ENCODE measurements at regions not wholly inside any gene's neighbourhood (a gene's known extent, or its start where the extent isn't known, plus 50 kb on each side); places are given as distances from the start of the nearest gene placed in this dataset.

DNA sequence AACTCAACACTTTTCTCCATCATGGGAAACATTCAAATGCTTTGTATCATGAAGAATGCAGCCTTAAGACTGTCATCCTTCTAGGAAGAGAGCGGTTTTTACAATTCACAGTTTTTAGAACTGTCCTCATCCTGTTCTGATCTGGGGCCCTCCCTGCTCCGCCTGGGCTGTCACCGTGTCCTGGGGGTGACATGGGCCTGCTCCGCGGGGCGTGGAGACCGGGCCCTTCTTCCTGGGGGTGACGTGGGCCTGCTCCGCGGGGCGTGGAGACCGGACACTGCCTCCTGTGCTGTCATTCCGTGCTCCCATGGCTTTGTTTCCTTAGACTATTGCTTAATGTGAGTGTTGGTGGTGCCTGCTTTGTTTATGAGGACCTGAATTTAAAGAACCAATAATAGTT is 122.8 kb downstream of the TMEM18 start:
- DNase-seq (ENCODE audit: low read depth in 2 of 2, low spot score in 1 of 2) = no peak

DNA sequence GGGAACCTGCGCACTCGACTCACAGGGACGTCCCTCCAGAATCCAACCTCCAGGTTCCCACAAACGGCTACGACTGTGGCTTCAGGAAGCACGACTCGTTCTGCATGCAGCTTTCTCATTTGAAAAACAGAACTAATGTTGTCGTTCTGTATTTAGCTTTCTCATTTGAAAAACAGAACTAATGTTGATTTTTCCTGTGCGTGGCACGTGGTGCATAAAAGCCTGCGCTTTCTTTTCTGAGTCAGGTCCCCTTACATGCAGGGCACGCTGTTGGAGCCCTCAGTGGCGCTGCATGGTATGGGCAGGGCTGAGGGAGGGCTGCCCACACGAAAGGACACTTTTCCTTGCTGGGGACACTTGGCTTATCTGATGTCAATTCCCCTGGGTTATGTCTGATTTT is 124.3 kb downstream of the TMEM18 start:
- no peak for DNase-seq (ENCODE audit: low read depth in 2 of 2, low spot score in 1 of 2)

GRCh38 chr2:551621-552020 is 125.6 kb downstream of the TMEM18 start:
- no peak for DNase-seq (ENCODE audit: low read depth in 2 of 2, low spot score in 1 of 2)

GRCh38 chr2:550860-551567 is 126.2 kb downstream of the TMEM18 start:
- no peak for DNase-seq (ENCODE audit: low read depth in 2 of 2, low spot score in 1 of 2)

GRCh38 chr2:545711-546650 is 131.2 kb downstream of the TMEM18 start:
- DNase-seq (ENCODE audit: low read depth in 2 of 2, low spot score in 1 of 2) = no peak

DNA sequence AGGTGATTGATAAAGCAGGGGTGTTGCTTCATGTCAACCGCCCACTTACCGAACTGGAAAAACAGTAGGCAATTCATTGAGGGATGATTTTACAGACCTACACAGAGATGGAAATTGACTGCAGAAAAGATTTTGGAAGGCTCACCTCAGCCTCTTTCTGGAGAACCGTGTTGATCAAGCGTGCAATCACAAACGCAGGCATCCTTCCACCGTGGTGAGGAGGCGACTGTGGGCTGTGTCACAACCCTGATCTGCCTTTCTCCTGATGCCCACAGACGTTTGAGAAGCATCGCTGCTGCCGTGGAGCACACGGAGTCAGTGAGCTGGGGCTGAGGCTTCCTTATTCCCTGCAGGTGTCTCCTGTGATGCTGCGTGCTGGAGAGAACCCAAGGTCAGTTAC is 132.0 kb downstream of the TMEM18 start:
- no peak for DNase-seq (ENCODE audit: low read depth in 2 of 2, low spot score in 1 of 2)

DNA sequence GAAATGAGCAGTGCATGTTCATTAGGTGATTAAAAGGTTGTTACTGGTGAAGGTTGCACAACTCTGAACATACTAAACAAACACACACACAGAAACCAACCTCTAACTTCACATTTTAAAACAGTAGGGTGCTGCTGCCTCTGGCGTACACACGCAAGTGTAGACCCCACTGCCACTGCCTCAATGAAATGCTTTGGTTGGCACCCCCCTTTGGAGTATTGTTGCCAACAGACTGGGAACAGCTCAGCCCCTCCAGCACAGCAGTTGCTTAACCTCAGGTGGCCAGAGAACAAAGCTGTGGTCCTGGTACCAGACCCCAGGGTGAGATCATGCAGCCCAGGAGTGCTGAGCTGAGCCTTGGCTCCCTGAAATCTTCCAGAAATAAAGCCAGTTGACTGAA is 138.6 kb downstream of the TMEM18 start:
- no peak for DNase-seq (ENCODE audit: low read depth in 2 of 2, low spot score in 1 of 2)

DNA sequence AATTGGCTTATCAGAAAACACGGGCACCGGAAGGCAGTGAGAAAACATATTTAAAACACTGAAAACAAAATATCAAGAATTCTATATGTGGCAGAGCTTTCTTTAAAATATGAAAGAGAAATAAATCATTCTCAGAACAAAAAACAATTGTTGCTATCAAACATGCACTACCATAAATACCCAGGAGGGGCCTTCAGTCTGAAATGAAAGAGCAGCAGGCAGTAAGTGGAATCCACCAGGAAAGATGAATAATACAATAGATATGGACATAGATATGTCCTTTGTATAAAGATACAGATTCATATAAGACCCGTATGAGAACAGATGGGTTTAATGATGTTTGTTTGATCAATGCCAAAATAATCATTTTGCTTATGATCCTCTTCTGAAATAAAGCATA is 142.0 kb downstream of the TMEM18 start:
- no peak for DNase-seq (ENCODE audit: low read depth in 2 of 2, low spot score in 1 of 2)

DNA sequence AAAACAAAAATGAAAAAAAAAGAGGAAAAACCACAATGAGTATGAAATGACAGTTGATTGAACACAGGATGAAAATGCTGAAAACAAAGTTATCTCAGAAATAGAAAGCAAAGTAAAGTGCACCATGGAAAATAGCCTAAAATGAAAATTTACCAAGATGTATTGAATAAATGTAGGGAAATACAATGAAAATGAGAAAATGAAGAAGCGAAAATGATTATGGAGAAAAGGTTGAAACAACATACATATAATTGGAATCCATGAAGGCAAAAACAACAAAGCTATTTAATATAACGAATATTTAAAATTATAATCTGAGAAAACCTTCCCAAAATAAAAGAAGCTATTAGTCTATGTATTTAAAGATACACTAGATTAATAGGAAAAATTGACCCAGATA is 147.4 kb downstream of the TMEM18 start:
- no peak for DNase-seq (ENCODE audit: low read depth in 2 of 2, low spot score in 1 of 2)

DNA sequence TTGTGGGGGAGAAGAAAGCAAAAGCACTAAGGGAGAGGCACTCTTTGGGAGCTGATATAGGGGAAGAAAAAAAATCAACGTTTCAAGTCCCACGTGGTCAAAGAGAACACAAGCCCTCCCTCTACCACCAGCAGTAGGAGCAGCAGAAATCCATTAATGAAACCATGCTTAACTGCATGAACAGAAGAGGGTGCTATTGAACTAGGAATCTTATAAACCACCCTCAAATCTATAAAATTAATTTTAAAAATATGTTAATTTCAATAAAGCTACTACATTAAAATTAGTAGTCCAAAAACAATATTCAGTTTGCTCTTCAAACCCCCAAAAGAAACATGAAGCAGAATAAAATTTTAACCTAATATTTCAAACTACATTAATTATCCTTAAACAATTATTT is 147.8 kb downstream of the TMEM18 start:
- DNase-seq (ENCODE audit: low read depth in 2 of 2, low spot score in 1 of 2) = no peak

GRCh38 chr2:527581-527980 is 149.6 kb downstream of the TMEM18 start:
- DNase-seq (ENCODE audit: low read depth in 2 of 2, low spot score in 1 of 2) = no peak

- DNase-seq (ENCODE audit: low read depth in 2 of 2, low spot score in 1 of 2) = no peak
These were observed 150.3 kb downstream of the TMEM18 start for GRCh38 chr2:526918-527317.

DNA sequence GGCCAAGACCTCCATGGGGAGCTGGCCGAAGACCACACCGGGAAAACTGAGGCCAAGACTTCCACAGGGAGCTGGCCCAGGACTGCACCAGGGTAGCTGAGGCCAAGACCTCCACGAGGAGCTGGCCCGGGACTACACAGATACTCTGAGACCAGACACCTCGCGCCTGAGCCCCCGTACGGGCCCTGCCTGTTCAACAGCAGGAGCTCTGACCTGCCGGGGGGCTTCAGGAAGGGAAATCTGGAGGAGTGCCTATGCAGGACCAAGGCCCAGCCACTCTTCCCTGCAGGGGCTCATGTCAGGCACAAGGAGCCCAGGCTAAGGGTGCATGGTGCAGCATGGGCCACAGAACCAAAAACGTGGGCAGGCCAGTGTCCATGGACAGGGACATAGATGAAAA is 151.6 kb downstream of the TMEM18 start:
- DNase-seq (ENCODE audit: low read depth in 2 of 2, low spot score in 1 of 2) = no peak

GRCh38 chr2:525021-525420 is 152.2 kb downstream of the TMEM18 start:
- DNase-seq (ENCODE audit: low read depth in 2 of 2, low spot score in 1 of 2) = no peak

GRCh38 chr2:524442-524841 is 152.8 kb downstream of the TMEM18 start:
- no peak for DNase-seq (ENCODE audit: low read depth in 2 of 2, low spot score in 1 of 2)

- no peak for DNase-seq (ENCODE audit: low read depth in 2 of 2, low spot score in 1 of 2)
These were observed 153.4 kb downstream of the TMEM18 start for GRCh38 chr2:523698-524270.

GRCh38 chr2:522776-523175 is 154.4 kb downstream of the TMEM18 start:
- DNase-seq (ENCODE audit: low read depth in 2 of 2, low spot score in 1 of 2) = no peak

- no peak for DNase-seq (ENCODE audit: low read depth in 2 of 2, low spot score in 1 of 2)
These were observed 155.2 kb downstream of the TMEM18 start for GRCh38 chr2:521853-522530.

DNA sequence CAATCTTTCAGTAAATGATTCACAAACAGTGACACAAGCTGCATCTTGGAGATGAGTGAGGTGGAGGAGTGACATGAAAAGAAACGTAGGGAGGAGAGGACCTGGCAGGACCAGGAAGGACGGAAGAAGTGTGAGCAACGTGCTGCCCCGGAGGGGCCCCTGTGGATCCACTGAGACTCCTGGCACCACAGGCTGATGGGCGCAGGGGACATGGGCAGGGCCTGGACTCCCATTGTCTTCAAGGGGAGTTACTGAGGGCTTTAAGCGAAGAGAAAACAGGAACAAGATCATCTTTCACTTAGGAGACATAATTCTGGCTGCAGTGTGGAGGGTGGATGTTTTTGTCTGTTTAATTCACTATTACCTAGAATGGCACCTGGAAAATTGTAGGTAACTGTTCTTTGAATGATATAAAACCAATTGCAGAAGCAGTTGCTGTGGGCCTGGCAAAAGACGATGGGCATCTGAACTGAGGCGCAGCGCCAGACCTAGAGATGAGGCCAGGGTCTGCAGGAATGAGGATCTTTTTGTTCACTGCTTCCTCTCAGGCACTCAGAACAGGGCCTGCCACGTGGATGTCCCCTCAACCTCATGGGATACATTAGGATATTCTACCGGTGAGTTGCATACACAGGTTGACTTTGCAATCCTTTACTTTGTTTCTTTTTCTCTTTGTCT is 156.4 kb downstream of the TMEM18 start:
- no peak for DNase-seq (ENCODE audit: low read depth in 2 of 2, low spot score in 1 of 2)

DNA sequence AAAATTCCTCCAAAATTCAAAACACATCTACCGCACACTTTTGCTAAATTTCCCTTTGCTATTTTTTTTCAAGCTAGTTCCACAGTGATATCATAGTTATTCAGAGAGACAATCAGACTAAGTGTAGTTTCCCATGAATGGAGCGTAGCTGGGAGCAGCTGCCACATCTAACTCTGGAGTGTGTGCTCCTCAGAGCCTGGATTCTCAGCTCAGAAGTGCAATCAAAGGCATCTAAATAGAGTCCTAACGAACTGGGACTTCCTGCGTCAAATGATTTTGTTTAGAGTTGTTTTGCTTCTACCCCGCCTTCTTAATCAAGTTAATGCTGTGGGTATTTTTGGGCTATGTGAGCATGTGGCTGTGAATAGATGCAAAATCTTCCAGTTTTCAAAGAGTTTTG is 160.3 kb downstream of the TMEM18 start:
- DNase-seq (ENCODE audit: low read depth in 2 of 2, low spot score in 1 of 2) = no peak

- no peak for DNase-seq (ENCODE audit: low read depth in 2 of 2, low spot score in 1 of 2)
These were observed 161.1 kb downstream of the TMEM18 start for GRCh38 chr2:516131-516530.

Data from stimulated activated CD8-positive, alpha-beta memory T cell treated with anti-CD3 and anti-CD28 coated beads, Interleukin-4, amount 100 ng/mL, for 4 hours (primary cell).